ENCODE measurements at regions not wholly inside any gene's neighbourhood (a gene's known extent, or its start where the extent isn't known, plus 50 kb on each side); places are given as distances from the start of the nearest gene placed in this dataset.

GRCh38 chr10:127679642-127680255, 57.2 kb upstream of the FOXI2 start:
- no peak for TF ChIP-seq POLR2A (IDR thresholded peaks at IDR 0.05; ENCODE audit: control extremely low read depth in 1 of 2, low read depth in 2 of 2, low read length in 2 of 2)
- TF ChIP-seq EP300 (IDR thresholded peaks at IDR 0.05; ENCODE audit: borderline replicate concordance in 1 of 2, low read depth in 2 of 2, low read length in 2 of 2) = no peak
- TF ChIP-seq SIN3A (conservative IDR thresholded peaks at IDR 0.05 in 1 of 2, IDR thresholded peaks at IDR 0.05 in 1 of 2; ENCODE audit: low read depth in 1 of 2, low read length in 2 of 2) = no peak
- peak; percentile 35 to 59 (median 44); a peak in 3 of 4 replicates for TF ChIP-seq CTCF (IDR thresholded peaks at IDR 0.05; ENCODE audit: control extremely low read depth in 1 of 3, insufficient read depth in 1 of 3, low read depth in 1 of 3, low read length in 3 of 3)
- no peak for TF ChIP-seq TAF1 (IDR thresholded peaks at IDR 0.05; ENCODE audit: low read depth, low read length)
- no peak for TF ChIP-seq RFX5 (IDR thresholded peaks at IDR 0.05; ENCODE audit: borderline replicate concordance, low read depth, low read length)
- TF ChIP-seq CREB1 (IDR thresholded peaks at IDR 0.05) = no peak
